Peyer's patch (tissue), 4 donors: ENCODE measurements at regions not wholly inside any gene's neighbourhood (a gene's known extent, or its start where the extent isn't known, plus 50 kb on each side); places are given as distances from the start of the nearest gene placed in this dataset.

Experiments
- POLR2A ChIP-seq, 2 donors: fragments of 450-650 bp; IDR thresholded peaks; one replicate each; pipeline ENCODE4 v1.5.1; 2017; ENCODE audit warnings: antibody characterized with exemption in 2 of 2, mild to moderate bottlenecking in 2 of 2, moderate library complexity in 2 of 2
- TF ChIP-seq, protein P1 (sequence below), 6 experiments: fragments of 450-650 bp in 4 of 6; fragments of 200-600 bp in 2 of 6; sonication (generic) in 1 of 6; IDR thresholded peaks; one replicate each; pipeline ENCODE4 v1.5.1; 2017 to 2019; ENCODE audit warnings: antibody characterized with exemption in 6 of 6, mild to moderate bottlenecking in 3 of 6, moderate library complexity in 1 of 6

DNA sequence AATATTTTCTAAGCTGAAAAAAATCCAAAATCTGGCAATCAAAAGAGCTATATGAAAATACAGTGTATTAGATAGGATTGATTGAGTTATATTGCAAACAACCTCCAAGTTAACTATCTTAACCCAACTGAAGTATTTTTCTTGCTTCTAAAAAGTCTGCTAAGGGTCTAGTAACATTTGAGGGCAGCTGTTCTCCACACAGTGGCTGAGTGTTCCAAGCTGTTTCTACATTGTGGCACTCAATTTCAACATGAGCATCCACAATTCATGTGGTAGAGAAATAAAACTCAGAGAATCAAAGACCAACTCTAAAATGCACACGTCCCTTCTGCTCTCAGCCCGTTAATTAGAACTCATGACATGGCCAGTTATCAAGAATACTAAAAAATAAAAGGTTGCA is 340.0 kb downstream of the C12orf50 start:
- TF ChIP-seq, protein P1, sequence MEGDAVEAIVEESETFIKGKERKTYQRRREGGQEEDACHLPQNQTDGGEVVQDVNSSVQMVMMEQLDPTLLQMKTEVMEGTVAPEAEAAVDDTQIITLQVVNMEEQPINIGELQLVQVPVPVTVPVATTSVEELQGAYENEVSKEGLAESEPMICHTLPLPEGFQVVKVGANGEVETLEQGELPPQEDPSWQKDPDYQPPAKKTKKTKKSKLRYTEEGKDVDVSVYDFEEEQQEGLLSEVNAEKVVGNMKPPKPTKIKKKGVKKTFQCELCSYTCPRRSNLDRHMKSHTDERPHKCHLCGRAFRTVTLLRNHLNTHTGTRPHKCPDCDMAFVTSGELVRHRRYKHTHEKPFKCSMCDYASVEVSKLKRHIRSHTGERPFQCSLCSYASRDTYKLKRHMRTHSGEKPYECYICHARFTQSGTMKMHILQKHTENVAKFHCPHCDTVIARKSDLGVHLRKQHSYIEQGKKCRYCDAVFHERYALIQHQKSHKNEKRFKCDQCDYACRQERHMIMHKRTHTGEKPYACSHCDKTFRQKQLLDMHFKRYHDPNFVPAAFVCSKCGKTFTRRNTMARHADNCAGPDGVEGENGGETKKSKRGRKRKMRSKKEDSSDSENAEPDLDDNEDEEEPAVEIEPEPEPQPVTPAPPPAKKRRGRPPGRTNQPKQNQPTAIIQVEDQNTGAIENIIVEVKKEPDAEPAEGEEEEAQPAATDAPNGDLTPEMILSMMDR (IDR thresholded peaks at IDR 0.05) = no peak
- TF ChIP-seq POLR2A (IDR thresholded peaks at IDR 0.05) = no peak
